GM23338 (cell line): ENCODE measurements at regions not wholly inside any gene's neighbourhood (a gene's known extent, or its start where the extent isn't known, plus 50 kb on each side); places are given as distances from the start of the nearest gene placed in this dataset.

ENCODE experiments used
- CTCF ChIP-seq, 2 experiments: fragments of 200-600 bp in 1 of 2; sonication (generic) in 1 of 2; conservative IDR thresholded peaks; 2 replicates each; pipeline versions ENCODE4 v1.5.1 to v1.6.1; 2016 to 2017; ENCODE audit warnings: antibody characterized with exemption in 2 of 2, low read depth in 2 of 2, mild to moderate bottlenecking in 2 of 2, moderate library complexity in 1 of 2
- ETS1 ChIP-seq: IDR thresholded peaks from 2 replicates; pipeline ENCODE4 v1.6.1; 2016; ENCODE audit warnings: antibody characterized with exemption
- EZH2 ChIP-seq: fragments of 200-600 bp; sonication (generic); IDR thresholded peaks from one replicate; pipeline ENCODE4 v1.8.0; 2017; ENCODE audit warnings: antibody characterized with exemption, mild to moderate bottlenecking, low read depth; ENCODE audit not compliant: unreplicated experiment
- EZH2phosphoT487 ChIP-seq: fragments of 200-600 bp; sonication (generic); IDR thresholded peaks from one replicate; pipeline ENCODE4 v1.8.1; 2018; ENCODE audit warnings: antibody characterized with exemption; ENCODE audit not compliant: unreplicated experiment
- JUNB ChIP-seq: IDR thresholded peaks from one replicate; pipeline ENCODE4 v1.6.1; 2016; ENCODE audit warnings: antibody characterized with exemption; ENCODE audit not compliant: unreplicated experiment
- POLR2AphosphoS5 ChIP-seq: IDR thresholded peaks from 2 replicates; pipeline ENCODE4 v1.6.1; 2016; ENCODE audit warnings: antibody characterized with exemption, low read depth
- REST ChIP-seq: IDR thresholded peaks from one replicate; pipeline ENCODE4 v1.6.1; 2018; ENCODE audit warnings: antibody characterized with exemption; ENCODE audit not compliant: unreplicated experiment

GRCh38 chr9:99489060-99489413 lies 267.0 kb downstream of the SEC61B start:
- TF ChIP-seq POLR2AphosphoS5 = no peak
- TF ChIP-seq CTCF (conservative IDR thresholded peaks at IDR 0.05; ENCODE audit: low read depth in 2 of 2) = no peak
- no peak for TF ChIP-seq ETS1
- no peak for TF ChIP-seq JUNB
- TF ChIP-seq EZH2 = no peak
- TF ChIP-seq EZH2phosphoT487 = no peak
- no peak for TF ChIP-seq REST
